ENCODE measurements at regions not wholly inside any gene's neighbourhood (a gene's known extent, or its start where the extent isn't known, plus 50 kb on each side); places are given as distances from the start of the nearest gene placed in this dataset.

DNA sequence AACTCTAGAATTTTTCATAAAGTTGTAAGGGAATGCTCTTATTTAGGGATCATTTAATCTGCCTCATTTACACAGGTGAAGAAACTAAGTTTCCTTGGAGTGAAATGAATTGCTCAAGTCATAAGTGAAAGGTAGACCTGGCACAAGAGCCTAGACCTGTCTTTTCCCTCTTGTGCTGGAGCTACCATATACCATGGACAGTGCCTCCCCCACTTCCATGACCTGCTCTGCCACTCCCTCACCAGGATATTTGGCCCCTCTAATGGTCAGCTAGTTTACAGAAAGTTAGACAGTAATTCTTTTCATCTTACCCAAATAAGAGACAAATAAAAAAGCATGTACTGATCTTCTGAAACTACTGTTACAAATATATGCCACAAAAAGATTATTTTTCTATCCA, 105.5 kb upstream of the ACO1 start:
- TF ChIP-seq, protein P1, sequence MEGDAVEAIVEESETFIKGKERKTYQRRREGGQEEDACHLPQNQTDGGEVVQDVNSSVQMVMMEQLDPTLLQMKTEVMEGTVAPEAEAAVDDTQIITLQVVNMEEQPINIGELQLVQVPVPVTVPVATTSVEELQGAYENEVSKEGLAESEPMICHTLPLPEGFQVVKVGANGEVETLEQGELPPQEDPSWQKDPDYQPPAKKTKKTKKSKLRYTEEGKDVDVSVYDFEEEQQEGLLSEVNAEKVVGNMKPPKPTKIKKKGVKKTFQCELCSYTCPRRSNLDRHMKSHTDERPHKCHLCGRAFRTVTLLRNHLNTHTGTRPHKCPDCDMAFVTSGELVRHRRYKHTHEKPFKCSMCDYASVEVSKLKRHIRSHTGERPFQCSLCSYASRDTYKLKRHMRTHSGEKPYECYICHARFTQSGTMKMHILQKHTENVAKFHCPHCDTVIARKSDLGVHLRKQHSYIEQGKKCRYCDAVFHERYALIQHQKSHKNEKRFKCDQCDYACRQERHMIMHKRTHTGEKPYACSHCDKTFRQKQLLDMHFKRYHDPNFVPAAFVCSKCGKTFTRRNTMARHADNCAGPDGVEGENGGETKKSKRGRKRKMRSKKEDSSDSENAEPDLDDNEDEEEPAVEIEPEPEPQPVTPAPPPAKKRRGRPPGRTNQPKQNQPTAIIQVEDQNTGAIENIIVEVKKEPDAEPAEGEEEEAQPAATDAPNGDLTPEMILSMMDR (IDR thresholded peaks at IDR 0.05) = no peak
- no peak for TF ChIP-seq POLR2A (IDR thresholded peaks at IDR 0.05)

Measured in thyroid gland (tissue), 4 donors.